Suppressor macrophage treated with lipopolysaccharide for 4 hours (primary cell): ENCODE measurements at regions not wholly inside any gene's neighbourhood (a gene's known extent, or its start where the extent isn't known, plus 50 kb on each side); places are given as distances from the start of the nearest gene placed in this dataset.

Source experiments
- DNase-seq: peaks from one replicate; pipeline ENCODE4 v3.0.0-alpha.2; 2020

GRCh38 chr9:81245254-81245956 is 443.9 kb downstream of the TLE1 start:
- no peak for DNase-seq

GRCh38 chr9:81244631-81245030 is 444.7 kb downstream of the TLE1 start:
- DNase-seq = no peak

- no peak for DNase-seq
Measured at GRCh38 chr9:81242866-81243265, 446.5 kb downstream of the TLE1 start.

GRCh38 chr9:81239388-81239787 is 450.0 kb downstream of the TLE1 start:
- no peak for DNase-seq

- no peak for DNase-seq
Measured at GRCh38 chr9:81237565-81238231, 451.6 kb downstream of the TLE1 start.

GRCh38 chr9:81234924-81235610 is 454.3 kb downstream of the TLE1 start:
- DNase-seq = no peak

GRCh38 chr9:81231011-81231410 is 458.3 kb downstream of the TLE1 start:
- no peak for DNase-seq

GRCh38 chr9:81227507-81228245 is 461.7 kb downstream of the TLE1 start:
- DNase-seq = no peak

- no peak for DNase-seq
Measured at GRCh38 chr9:81225596-81225995, 463.8 kb downstream of the TLE1 start.

- no peak for DNase-seq
Measured at GRCh38 chr9:81224166-81225081, 464.9 kb downstream of the TLE1 start.

GRCh38 chr9:81214975-81215374 is 474.4 kb downstream of the TLE1 start:
- no peak for DNase-seq

- DNase-seq = no peak
Measured at GRCh38 chr9:81213456-81213855, 475.9 kb downstream of the TLE1 start.

GRCh38 chr9:81211741-81212140 is 477.6 kb downstream of the TLE1 start:
- no peak for DNase-seq

- DNase-seq = no peak
Measured at GRCh38 chr9:81207651-81208050, 481.7 kb downstream of the TLE1 start.

- DNase-seq = no peak
Measured at GRCh38 chr9:81202292-81202691, 487.1 kb downstream of the TLE1 start.

- DNase-seq = no peak
Measured at GRCh38 chr9:81195206-81195605, 494.1 kb downstream of the TLE1 start.

- DNase-seq = no peak
Measured at GRCh38 chr9:81193362-81194339, 495.7 kb downstream of the TLE1 start.

GRCh38 chr9:81191222-81191621 is 498.1 kb downstream of the TLE1 start:
- no peak for DNase-seq

GRCh38 chr9:81190659-81191058 is 498.7 kb downstream of the TLE1 start:
- no peak for DNase-seq

GRCh38 chr9:81183761-81184160 is 505.6 kb downstream of the TLE1 start:
- DNase-seq = no peak

GRCh38 chr9:81182431-81182830 is 506.9 kb downstream of the TLE1 start:
- no peak for DNase-seq
